Limb (tissue), 2 donors: ENCODE measurements at regions not wholly inside any gene's neighbourhood (a gene's known extent, or its start where the extent isn't known, plus 50 kb on each side); places are given as distances from the start of the nearest gene placed in this dataset.

Source experiments
- DNase-seq, 2 donors: peaks; one replicate each; pipeline ENCODE4 v3.0.0-alpha.2; 2016; ENCODE audit errors: extremely low spot score in 2 of 2

- DNase-seq: no peak
Observed at GRCh38 chr1:95427525-95427924, 193.5 kb downstream of the RWDD3 start.

GRCh38 chr1:95431235-95431634 lies 197.2 kb downstream of the RWDD3 start:
- DNase-seq: no peak

- no peak for DNase-seq
Observed at GRCh38 chr1:95435611-95436010, 201.6 kb downstream of the RWDD3 start.

- no peak for DNase-seq
Observed at GRCh38 chr1:95437011-95437410, 203.0 kb downstream of the RWDD3 start.

- DNase-seq: no peak
Observed at GRCh38 chr1:95437781-95438180, 203.8 kb downstream of the RWDD3 start.

- DNase-seq: no peak
Observed at GRCh38 chr1:95438218-95438948, 204.4 kb downstream of the RWDD3 start.

GRCh38 chr1:95440511-95440910 lies 206.5 kb downstream of the RWDD3 start:
- no peak for DNase-seq

GRCh38 chr1:95449516-95449915 lies 215.5 kb downstream of the RWDD3 start:
- DNase-seq: no peak

- no peak for DNase-seq
Observed at GRCh38 chr1:95451054-95451453, 217.0 kb downstream of the RWDD3 start.

GRCh38 chr1:95451904-95452303 lies 217.9 kb downstream of the RWDD3 start:
- DNase-seq: no peak

GRCh38 chr1:95453053-95453452 lies 219.0 kb downstream of the RWDD3 start:
- no peak for DNase-seq

- no peak for DNase-seq
Observed at GRCh38 chr1:95467036-95467435, 233.0 kb downstream of the RWDD3 start.

GRCh38 chr1:95475686-95476457 lies 241.9 kb downstream of the RWDD3 start:
- DNase-seq: no peak

- no peak for DNase-seq
Observed at GRCh38 chr1:95496307-95496706, 262.3 kb downstream of the RWDD3 start.

- DNase-seq: no peak
Observed at GRCh38 chr1:95496773-95497172, 262.8 kb downstream of the RWDD3 start.

- DNase-seq: peak in 1 of 2 donors; percentile 26
Observed at GRCh38 chr1:95497566-95497965, 263.6 kb downstream of the RWDD3 start.

GRCh38 chr1:95503278-95504030 lies 269.4 kb downstream of the RWDD3 start:
- peak; percentile 18 to 40 for DNase-seq

GRCh38 chr1:95504321-95504720 lies 270.3 kb downstream of the RWDD3 start:
- no peak for DNase-seq

- no peak for DNase-seq
Observed at GRCh38 chr1:95506736-95507414, 272.9 kb downstream of the RWDD3 start.

GRCh38 chr1:95509989-95510388 lies 276.0 kb downstream of the RWDD3 start:
- DNase-seq: no peak

GRCh38 chr1:95512925-95513324 lies 278.9 kb downstream of the RWDD3 start:
- no peak for DNase-seq

GRCh38 chr1:95517506-95517905 lies 283.5 kb downstream of the RWDD3 start:
- DNase-seq: peak in 1 of 2 donors; percentile 63
